HG02798 (cell line): ENCODE measurements at regions not wholly inside any gene's neighbourhood (a gene's known extent, or its start where the extent isn't known, plus 50 kb on each side); places are given as distances from the start of the nearest gene placed in this dataset.
"Not testable (repeated sequence)": the region's sequence is repeated elsewhere in the genome, so short reads cannot be mapped to it uniquely, and the experiment has no call there.

Source experiments
- ATAC-seq: cut with Tn5 transposase; IDR thresholded peaks from one replicate; pipeline ENCODE4 v1.9.1; 2021; ENCODE audit warnings: mild to moderate bottlenecking; ENCODE audit not compliant: unreplicated experiment, poor library complexity

DNA sequence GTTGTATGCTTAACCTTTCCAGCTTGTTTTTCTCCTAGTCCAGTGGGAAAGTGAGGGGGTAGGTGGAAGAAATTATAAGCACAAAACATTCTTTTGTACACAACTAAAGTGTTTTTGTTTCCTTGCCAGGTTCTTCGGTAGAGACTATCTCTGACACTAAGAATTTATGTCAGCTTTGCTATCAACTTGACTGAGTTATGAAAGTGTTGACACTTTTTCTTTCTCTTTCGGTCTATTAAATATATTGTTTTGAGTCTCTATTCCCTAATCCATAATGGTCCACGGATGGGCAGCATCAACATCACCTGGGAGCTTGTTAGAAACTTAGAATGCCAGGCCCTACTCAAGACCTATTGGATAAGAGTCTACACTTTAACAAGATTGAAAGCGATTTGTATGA is 195.0 kb upstream of the ATP10B start:
- ATAC-seq: no peak

DNA sequence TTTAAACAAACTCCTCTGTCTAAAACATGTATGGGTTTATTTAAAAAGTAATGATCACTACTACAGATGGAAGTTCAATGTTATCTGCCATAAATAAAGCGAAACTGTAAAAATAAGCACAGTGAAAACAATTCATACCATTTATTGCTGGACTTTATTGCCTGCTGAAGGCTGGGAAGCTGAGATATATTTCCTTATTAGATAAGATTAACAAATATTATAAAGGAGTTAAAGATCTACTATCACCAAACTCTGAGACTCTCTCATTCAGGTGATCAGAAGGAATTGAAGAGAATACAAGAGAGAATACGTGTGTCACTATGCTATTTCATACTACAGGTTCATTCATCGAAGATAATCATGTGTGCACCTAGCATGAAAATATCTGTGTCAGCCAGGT is 190.9 kb upstream of the ATP10B start:
- no peak for ATAC-seq

DNA sequence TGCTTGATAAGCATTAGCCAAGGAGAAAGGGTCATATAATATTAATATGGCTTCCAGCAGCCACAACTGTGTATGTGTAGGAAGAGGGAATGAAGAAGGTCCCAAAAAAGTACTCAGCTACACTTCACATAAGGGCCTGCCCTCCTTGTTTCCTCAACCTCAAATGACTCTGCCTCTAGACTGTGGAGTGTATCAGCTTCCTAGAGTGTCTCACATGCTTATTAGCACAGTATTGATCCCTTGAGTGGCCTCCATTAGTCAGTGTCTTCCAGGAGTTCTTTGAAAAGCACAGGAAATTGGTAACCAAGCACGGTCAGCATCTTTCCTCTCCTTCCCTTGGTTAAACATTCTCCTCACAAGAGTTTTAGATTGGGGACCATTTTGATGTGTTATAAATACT is 190.4 kb upstream of the ATP10B start:
- no peak for ATAC-seq

DNA sequence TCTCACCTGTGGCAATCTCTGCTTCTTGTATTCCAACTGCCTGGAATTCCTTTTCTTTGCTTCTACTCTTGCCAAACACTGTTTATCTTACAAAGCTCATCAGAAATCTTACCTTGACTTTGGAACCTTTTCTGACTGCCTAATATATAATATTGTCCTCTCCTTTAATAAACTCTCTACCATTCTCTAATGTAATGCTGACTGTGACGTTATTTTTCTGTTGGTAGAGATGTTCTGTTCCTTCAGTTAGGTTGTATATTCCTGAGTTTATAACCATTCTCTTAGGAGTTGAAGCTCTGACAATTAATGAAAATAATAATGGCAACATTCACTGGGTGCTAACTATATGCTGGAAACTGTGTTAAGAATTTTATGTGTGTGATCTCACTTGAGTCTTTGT is 188.8 kb upstream of the ATP10B start:
- no peak for ATAC-seq

DNA sequence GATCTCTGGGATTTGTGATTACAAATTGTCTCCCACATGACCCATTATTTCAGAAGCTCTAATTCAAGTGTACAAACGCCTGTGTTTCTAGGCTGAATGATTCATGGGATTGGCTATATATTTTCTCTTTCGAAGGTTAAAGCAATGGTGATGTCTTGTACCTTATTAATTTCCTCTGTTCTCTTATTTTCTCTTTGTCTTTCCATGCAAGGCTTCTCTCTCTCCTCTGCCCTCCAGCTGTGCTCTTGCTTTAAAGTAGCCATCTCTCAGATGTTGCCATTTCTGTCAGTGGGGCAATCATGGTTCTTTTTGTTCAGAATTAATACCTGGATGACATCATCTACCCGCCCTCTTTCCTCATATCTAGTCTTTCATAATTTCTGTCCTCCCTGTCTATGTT is 184.3 kb upstream of the ATP10B start:
- ATAC-seq: no peak

DNA sequence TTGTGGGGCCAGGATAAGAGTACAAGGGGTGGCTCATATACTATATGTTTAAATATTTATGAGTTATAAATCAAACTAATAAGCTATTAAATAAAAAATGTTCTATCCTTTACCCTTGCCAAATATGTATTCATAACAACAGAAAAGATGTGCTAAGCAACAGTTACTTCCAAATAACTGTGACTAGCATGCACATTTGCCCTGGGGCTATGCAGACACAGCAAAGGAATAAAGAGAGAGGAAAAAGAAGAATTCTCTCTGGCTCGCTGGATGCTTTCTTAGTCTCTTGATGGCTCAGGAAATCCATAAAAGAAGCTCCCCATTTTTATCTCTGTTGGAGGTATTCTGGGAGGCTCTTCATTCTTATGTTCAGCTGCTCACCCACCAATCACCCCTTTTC is 182.4 kb upstream of the ATP10B start:
- ATAC-seq: no peak

DNA sequence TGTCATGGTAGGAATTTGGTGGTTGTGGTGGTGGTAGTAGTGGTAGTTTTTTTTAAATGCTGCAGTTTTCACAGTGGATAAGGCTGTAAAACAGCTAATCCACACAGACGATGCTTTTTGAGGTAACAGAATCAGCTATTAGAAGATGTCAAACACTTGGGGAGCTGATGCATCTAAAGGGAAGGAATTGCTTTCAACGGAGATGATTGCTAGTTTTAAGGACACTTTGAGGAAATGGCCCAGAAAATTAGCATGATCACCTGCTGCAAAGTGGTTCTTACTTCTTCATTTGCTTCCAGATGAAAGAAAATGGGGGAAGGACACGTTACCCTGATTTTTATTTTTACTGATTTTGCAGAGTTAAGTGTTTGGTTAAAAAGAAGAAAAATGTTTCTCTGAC is 178.2 kb upstream of the ATP10B start:
- no peak for ATAC-seq

DNA sequence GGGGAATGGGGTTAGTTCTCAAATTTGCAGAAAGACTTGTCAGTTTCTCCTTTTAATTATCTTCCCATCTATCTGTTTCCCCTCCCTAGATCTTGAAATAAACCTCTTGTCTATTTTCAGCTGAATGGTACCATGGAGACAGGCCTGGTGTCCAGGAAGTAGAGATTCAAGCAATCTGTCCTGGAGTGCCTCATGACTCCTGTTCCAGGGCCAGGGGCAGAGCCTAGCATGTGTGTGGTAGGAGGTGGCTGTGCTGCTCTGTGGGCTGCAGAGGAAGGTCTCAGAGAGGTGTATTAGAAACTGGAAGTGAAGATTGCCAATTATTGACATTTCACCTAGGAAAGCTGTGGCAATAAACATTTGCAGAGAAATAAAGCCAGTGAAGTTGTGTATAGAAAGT is 175.8 kb upstream of the ATP10B start:
- ATAC-seq: no peak

DNA sequence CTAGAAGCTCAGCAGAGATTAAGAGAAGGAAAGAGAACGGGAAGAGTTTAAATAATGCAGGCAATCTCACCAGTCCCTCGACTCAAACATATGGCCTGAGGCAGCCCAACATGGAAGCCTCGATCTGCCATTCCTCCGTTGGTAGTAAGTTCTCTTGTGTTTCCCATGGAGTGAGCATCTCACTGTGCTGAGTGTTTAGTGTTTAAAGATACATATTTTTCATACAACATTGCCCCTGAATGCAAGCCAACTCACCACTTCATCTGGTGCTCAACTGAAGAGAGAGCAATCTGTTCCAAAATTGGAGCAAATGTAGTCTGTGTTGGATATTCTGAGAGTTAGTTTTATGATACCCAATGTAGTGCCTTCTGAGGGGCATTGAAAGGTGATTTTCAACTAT is 171.5 kb upstream of the ATP10B start:
- no peak for ATAC-seq

DNA sequence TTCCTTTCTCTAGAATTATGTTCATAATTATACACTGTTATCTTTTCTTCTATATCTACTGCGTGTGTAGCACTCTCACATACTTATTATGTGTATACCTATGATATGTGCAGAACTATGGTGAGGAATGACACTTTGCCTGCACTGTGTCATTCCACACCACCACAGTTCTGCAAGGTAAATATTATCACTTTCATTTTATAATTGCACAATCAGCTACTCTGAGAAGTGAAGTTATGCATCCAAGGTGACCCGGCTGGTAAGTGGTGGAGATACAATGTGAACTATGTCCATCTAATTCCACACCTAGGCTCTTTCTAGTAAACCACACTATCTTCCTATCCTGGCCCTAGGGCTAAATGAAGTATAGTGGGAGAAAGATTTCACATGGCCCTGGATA is 170.1 kb upstream of the ATP10B start:
- no peak for ATAC-seq

DNA sequence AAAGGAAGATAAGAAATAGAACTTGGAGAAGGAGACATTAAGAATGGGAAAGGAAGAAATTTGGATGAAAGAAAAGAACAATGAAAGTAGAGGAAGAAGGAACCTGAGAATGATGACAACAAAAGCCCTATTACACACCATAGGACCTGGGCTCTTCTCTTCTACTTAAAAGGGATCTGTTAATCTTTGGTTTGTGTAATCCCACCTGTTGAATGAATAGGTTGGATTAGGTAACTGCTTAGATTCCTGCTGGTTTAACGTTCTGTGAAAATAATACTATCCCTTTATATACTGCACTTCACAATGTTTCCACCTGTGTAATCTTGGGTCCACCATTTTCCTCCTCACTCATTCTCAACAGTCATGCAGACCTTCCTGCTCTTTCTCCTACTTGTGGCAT is 157.8 kb upstream of the ATP10B start:
- no peak for ATAC-seq

DNA sequence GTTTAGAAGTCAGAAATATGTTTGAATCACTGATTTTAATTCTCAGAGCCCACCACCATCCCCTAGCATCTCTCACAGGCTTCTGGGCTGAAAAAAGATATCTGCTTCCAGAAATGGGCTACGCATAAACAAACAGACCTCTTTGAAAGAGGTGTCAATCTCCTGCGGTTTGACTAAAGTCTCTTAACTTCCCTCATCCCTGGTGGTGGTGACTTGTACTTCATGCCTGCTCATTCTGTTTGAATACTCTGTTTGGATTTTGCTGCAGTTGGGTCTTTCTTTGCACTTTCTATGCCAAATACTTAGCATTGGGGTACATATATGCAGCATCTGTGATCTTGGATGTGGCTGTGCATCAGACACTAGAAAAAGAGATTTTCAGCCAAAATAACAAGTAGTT is 157.2 kb upstream of the ATP10B start:
- ATAC-seq: no peak

DNA sequence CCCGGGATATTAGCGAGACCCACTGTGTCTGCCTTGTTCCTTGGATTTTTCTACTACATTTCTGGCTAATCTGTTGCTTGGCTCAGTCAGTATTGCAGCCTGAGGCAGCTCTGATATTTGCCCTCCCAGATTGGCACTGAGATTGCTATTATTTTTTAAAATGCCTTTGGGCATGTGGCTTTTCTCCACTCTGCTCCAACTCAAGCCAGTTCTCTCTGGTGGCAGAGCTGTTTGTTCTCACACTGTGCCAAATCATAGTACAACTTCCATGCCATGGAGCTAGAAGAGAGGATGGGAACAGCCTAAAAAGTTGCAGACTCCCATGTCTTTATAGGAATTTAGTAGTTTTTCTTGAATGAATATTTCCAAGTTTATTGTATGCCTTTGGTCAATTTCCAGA is 155.9 kb upstream of the ATP10B start:
- ATAC-seq: no peak

DNA sequence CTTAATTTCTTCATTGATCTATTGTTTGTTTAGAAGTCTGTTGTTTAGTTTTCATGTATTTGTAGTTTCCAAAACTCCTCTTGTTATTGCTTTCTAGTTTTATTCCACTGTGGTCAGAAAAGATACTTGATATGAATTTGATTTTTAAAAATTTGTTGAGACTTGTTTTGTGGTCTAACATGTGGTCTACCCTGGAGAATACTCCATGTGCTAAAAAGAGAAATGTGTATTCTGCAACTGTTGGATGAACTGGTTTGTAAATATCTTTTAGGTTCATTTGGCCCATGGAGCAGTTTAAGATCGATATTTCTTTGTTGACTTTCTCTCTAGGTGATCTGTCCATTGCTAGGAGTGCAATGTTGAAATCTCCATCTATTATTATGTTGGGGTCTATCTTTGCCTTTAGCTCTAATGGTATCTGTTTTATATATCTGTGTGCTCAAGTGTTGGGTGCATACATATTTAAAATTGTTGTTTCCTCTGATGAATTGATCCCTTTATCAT is 150.6 kb upstream of the ATP10B start:
- ATAC-seq: no peak

DNA sequence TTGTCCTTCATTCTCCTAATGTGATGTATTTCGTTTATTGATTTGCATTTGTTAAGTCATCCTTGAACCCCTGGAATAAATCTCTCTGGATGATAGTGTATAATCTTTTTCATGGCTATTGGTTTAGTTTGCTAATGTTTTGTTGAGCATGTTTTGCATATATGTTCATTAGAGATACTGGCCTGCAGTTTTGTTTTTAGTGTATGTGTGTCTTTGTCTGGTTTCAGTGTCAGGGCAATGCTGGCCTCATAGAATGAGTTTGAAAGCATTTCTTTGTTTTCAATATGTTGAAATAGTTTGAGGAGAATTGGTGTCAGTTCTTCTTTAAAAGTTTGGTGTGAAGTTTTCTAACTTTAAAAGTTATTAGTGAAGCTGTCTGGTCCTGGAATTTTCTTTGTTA is 149.6 kb upstream of the ATP10B start:
- ATAC-seq: peak; percentile 81

DNA sequence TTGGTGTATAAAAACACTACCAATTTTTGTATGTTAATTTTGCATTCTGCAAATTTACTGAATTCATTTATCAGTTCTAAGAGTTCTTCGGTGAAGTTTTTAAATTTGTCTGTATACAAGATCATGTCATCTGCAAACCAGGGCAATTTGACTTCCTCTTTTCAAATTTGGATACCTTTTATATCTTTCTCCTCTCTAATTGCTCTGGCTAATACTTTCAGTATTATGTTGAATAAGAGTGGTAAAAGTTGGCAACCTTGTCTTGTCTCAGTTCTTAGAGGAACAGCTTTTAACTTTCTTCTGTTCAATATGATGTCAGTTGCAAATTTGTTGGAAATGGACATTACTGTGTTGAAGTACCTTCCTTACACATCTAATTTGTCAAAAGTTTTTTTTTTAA is 149.1 kb upstream of the ATP10B start:
- ATAC-seq: not testable (repeated sequence)

DNA sequence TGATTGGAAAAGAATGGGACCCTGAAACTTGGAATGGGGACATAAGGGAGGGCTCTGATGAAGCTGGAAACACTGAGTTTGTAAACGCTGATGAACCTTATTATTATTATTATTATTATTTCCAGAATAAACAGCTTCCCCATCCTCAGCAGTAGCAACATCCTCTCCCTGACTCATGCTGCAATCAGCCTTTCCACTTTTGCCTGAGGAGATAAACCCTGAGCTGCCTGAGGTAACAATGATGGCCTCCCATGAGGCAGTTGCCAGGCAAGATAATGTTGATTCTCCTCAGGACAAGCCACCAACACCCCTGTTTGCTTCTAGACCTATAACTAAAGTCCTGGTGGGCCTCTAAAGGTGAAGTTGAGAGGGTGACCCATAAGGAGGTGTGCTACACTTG is 139.2 kb upstream of the ATP10B start:
- no peak for ATAC-seq

DNA sequence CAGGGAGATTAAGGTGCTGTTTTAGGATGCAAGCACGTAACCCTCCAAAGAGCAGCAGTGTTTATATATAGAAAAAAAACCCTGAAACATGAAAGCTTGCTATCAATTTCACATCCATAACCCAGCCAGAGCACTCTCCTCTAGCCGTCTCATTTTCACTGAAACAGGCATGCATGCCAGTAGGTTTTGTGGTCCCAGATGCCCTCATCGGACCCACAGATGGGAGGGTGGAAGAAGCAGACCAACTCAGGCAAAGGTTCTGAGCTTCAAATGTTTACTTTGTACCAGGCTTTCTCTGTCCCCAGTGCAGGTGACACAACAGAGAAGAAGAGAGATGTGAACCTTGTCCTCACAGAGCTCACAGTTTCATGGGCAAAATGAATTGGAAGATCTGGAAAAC is 127.4 kb upstream of the ATP10B start:
- peak; percentile 31 for ATAC-seq

DNA sequence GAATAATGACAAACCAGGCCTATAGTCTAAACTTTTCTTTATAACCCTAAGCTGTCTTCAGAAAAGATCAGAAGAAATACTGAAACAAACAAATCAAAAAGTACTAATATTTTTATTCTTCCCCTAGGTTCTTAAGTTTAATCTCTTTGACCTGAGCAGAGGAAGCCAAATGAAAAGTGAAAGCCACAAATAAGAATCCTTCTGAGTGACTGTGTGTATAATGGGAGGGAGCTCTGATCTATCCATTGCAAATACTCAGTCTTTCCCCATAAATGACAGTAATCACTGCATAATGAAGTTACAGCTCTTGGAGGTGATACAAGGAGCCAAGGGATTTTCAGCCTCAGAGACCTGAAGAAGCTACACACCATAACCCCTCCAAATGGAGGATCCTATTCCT is 126.9 kb upstream of the ATP10B start:
- ATAC-seq: peak; percentile 59

DNA sequence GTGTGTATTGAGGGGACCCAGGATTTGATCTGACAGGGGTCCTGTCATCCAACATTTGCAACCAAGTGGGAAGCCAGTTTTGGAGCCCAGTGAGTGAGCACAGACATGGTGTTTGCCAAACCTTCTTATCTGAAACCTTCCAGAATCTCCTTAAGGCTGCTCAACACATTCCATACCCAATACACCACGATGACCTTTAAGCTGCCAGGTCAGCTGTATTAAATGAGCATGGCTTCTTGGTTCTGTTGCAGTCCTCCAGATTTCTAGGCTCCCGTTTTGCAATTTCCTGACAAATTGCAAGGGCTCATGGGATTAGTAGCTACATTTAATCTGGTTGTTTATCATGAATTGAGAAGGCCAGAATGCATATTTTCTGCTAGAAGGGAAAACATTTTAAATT is 124.2 kb upstream of the ATP10B start:
- ATAC-seq: no peak

DNA sequence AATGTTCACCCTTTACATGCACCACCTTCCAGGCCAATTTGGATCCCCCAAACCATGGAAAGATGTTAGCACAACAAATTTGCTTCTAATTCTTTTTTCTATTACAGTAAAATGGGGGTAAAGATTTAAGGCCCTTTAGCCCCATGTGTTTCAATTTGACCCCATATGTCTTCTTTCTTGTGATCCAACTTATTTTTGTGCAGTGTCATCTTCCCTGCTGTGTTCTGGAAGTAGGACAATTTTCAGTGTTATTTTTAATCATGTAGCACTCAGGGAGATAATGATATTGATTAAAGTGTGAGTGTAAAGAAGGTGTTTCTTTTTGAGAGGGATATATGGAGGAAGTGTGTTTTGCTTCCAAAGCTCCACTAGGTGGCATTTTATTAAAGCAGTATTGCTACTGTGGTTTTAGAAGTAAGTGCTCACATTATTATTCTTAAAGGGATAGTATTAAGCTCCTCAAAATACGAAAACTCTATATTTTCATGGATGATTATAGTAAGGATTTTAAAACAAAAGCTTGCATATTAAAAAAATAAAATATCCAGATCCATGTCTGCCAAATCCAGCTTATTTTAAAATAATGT is 118.7 kb upstream of the ATP10B start:
- ATAC-seq: peak; percentile 48

DNA sequence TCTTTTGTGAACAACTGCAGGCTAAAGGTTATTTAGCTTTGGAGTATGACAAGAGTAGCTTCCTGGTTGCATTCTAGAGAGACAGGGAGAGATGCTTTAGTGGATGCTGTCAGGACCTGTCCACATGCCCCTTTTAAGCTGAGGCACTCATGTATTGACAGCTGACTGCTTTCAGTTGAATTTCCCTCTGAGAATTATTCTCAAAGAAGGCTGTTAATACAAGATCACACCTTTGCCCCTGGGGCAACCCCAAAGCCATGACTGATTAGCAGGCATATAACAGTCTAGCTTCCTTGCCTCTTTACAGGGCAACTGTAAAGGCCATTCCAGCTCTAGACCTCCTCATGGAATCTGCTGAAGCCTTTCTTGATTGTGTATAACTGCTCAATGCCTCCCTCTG is 117.6 kb upstream of the ATP10B start:
- no peak for ATAC-seq

DNA sequence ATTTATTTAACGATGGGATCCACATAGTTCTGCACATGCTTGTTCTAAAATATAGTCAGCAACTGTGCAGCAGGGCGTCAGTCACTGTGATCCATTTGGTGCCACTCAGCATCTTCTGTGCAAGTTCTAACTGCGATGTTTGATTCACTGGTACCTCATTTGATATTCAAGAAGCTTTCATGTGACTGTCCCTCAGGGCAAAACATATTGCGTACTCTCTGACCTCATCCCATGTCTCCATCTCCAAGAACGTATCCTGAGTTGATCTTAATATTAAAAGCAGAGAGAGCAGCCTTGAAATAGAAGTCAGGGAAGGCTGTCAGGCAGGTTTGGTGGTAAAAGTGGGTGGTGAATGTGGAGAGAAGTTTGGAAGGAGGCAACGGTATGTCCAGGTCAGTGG is 116.5 kb upstream of the ATP10B start:
- ATAC-seq: no peak
